IMR-90 (cell line): ENCODE measurements at regions not wholly inside any gene's neighbourhood (a gene's known extent, or its start where the extent isn't known, plus 50 kb on each side); places are given as distances from the start of the nearest gene placed in this dataset.

Experiments
- ATAC-seq: fragments of 200-7000 bp; cut with Tn5 transposase; 2 replicates; pipeline ENCODE4 v1.9.1; 2020; ENCODE audit warnings: low read depth, mild to moderate bottlenecking, moderate library complexity
- BruUV-seq: library from RNA; stranded (reverse); fragments of 400-500 nt; replicated peaks from 2 replicates; lab custom pipeline; 2021; lab: Mats Ljungman, UMichigan
- CTCF ChIA-PET: fragments of 300-600 bp; formaldehyde crosslinking; extraction: SDS; loops from one replicate; lab custom pipeline; 2021; ENCODE audit warnings: antibody characterized with exemption; lab: Yijun Ruan, JAX
- POLR2A ChIA-PET: fragments of 300-600 bp; sonication (Branson Sonifier 250); formaldehyde crosslinking; loops from one replicate; lab custom pipeline; 2022; ENCODE audit warnings: antibody characterized with exemption; ENCODE audit not compliant: unreplicated experiment; lab: Charles Lee
- DNase-seq: peaks from one replicate; pipeline ENCODE4 v3.0.0; 2013
- H2AFZ ChIP-seq: replicated peaks from 2 replicates; pipeline ENCODE3; 2013; ENCODE audit warnings: low read length, mild to moderate bottlenecking; ENCODE audit not compliant: poor library complexity
- H2AK5ac ChIP-seq: 2 replicates; pipeline ENCODE4 v1.6.1; 2013; ENCODE audit warnings: low read depth, low read length, inconsistent platforms
- H2AK9ac ChIP-seq: replicated peaks from 2 replicates; pipeline ENCODE3; 2013; ENCODE audit warnings: mild to moderate bottlenecking, low read depth, low read length, moderate library complexity; ENCODE audit not compliant: poor library complexity
- H2BK120ac ChIP-seq: 2 replicates; pipeline ENCODE4 v1.6.1; 2013; ENCODE audit warnings: low read depth, low read length, inconsistent platforms
- H2BK15ac ChIP-seq: 3 replicates; pipeline ENCODE4 v1.6.1; 2013; ENCODE audit warnings: low read depth, low read length, inconsistent platforms
- H2BK20ac ChIP-seq: 2 replicates; pipeline ENCODE4 v1.6.1; 2013; ENCODE audit warnings: low read depth, mild to moderate bottlenecking, inconsistent platforms, low read length, moderate library complexity
- H2BK5ac ChIP-seq: 2 replicates; pipeline ENCODE4 v1.6.1; 2013; ENCODE audit warnings: mild to moderate bottlenecking, low read depth, low read length, inconsistent platforms; ENCODE audit not compliant: poor library complexity, severe bottlenecking
- H3K14ac ChIP-seq: replicated peaks from 2 replicates; pipeline ENCODE4 v1.6.1; 2013; ENCODE audit warnings: low read depth, low read length, inconsistent platforms
- H3K18ac ChIP-seq: 2 replicates; pipeline ENCODE4 v1.6.1; 2013; ENCODE audit warnings: low read depth, low read length, control low read depth
- H3K23ac ChIP-seq: 2 replicates; pipeline ENCODE4 v1.6.1; 2013; ENCODE audit warnings: low read depth, low read length, inconsistent platforms
- H3K27ac ChIP-seq: 2 replicates; pipeline ENCODE4 v1.5.1; 2013; ENCODE audit warnings: mild to moderate bottlenecking, control low read depth, low read length; ENCODE audit not compliant: insufficient read depth
- H3K27me3 ChIP-seq: 2 replicates; pipeline ENCODE4 v1.6.1; 2013; ENCODE audit warnings: low read length; ENCODE audit not compliant: control insufficient read depth, insufficient read depth
- H3K36me3 ChIP-seq: 2 replicates; pipeline ENCODE4 v1.6.1; 2013; ENCODE audit warnings: low read length, mixed read lengths; ENCODE audit not compliant: control insufficient read depth, insufficient read depth
- H3K4ac ChIP-seq: 2 replicates; pipeline ENCODE4 v1.6.1; 2013; ENCODE audit warnings: low read depth, low read length, inconsistent platforms
- H3K4me1 ChIP-seq: 2 replicates; pipeline ENCODE4 v1.6.1; 2013; ENCODE audit warnings: low read length, mixed read lengths; ENCODE audit not compliant: control insufficient read depth, insufficient read depth
- H3K4me2 ChIP-seq: 2 replicates; pipeline ENCODE4 v1.6.1; 2013; ENCODE audit warnings: low read depth, mild to moderate bottlenecking, control low read depth, low read length, moderate library complexity
- H3K4me3 ChIP-seq: 2 replicates; pipeline ENCODE4 v1.5.1; 2013; ENCODE audit warnings: low read depth, mild to moderate bottlenecking, control low read depth, low read length, moderate library complexity; ENCODE audit not compliant: insufficient read depth
- H3K56ac ChIP-seq: 2 replicates; pipeline ENCODE4 v1.6.1; 2013; ENCODE audit warnings: low read length, inconsistent platforms; ENCODE audit not compliant: insufficient read depth; ENCODE audit errors: extremely low read depth
- H3K79me1 ChIP-seq, 2 experiments: 2 replicates each; pipeline ENCODE4 v1.6.1; 2013; ENCODE audit warnings: low read length in 2 of 2, inconsistent platforms in 1 of 2, low read depth in 1 of 2
- H3K9ac ChIP-seq: 2 replicates; pipeline ENCODE4 v1.6.1; 2013; ENCODE audit warnings: low read depth, low read length, control low read depth
- H3K9me1 ChIP-seq: 2 replicates; pipeline ENCODE4 v1.6.1; 2013; ENCODE audit warnings: low read length, inconsistent platforms; ENCODE audit not compliant: insufficient read depth
- H3K9me3 ChIP-seq: 2 replicates; pipeline ENCODE4 v1.6.1; 2013; ENCODE audit warnings: low read length; ENCODE audit not compliant: control insufficient read depth, insufficient read depth
- H4K20me1 ChIP-seq: 2 replicates; pipeline ENCODE4 v1.6.1; 2013; ENCODE audit warnings: low read length, inconsistent platforms; ENCODE audit not compliant: insufficient read depth
- H4K5ac ChIP-seq: 2 replicates; pipeline ENCODE4 v1.6.1; 2013; ENCODE audit warnings: mild to moderate bottlenecking, low read depth, low read length, control low read depth
- H4K8ac ChIP-seq, 2 experiments: 2 replicates each; pipeline ENCODE4 v1.6.1; 2013; ENCODE audit warnings: low read depth in 2 of 2, low read length in 2 of 2, control low read depth in 1 of 2, inconsistent platforms in 1 of 2
- H4K91ac ChIP-seq: 2 replicates; pipeline ENCODE4 v1.6.1; 2013; ENCODE audit warnings: low read depth, low read length, inconsistent platforms; ENCODE audit not compliant: insufficient read depth
- BHLHE40 ChIP-seq: fragments of 150-350 bp; IDR thresholded peaks from 2 replicates; pipeline ENCODE4 v1.6.1; 2016; ENCODE audit warnings: mild to moderate bottlenecking, low read depth, low read length
- CEBPB ChIP-seq: IDR thresholded peaks from 2 replicates; pipeline ENCODE4 v1.6.1; 2012; ENCODE audit warnings: low read depth, low read length, improper control_type of control experiment
- CHD1 ChIP-seq: IDR thresholded peaks from 2 replicates; pipeline ENCODE4 v1.6.1; 2012; ENCODE audit warnings: low read depth, low read length, improper control_type of control experiment
- CTCF ChIP-seq: conservative IDR thresholded peaks from 2 replicates; pipeline ENCODE4 v1.5.1; 2012; ENCODE audit warnings: mild to moderate bottlenecking, low read depth, low read length, improper control_type of control experiment
- ELK1 ChIP-seq: fragments of 150-350 bp; IDR thresholded peaks from 2 replicates; pipeline ENCODE4 v1.6.1; 2016; ENCODE audit warnings: low read depth, mild to moderate bottlenecking, low read length, moderate library complexity, borderline replicate concordance
- FOS ChIP-seq: fragments of 150-350 bp; IDR thresholded peaks from 2 replicates; pipeline ENCODE4 v1.6.1; 2016; ENCODE audit warnings: low read depth, low read length
- MAFK ChIP-seq: IDR thresholded peaks from 2 replicates; pipeline ENCODE4 v1.6.1; 2012; ENCODE audit warnings: low read depth, low read length, improper control_type of control experiment
- MAZ ChIP-seq: IDR thresholded peaks from 2 replicates; pipeline ENCODE4 v1.6.1; 2012; ENCODE audit warnings: low read depth, mild to moderate bottlenecking, low read length, improper control_type of control experiment, moderate library complexity, borderline replicate concordance
- MXI1 ChIP-seq: IDR thresholded peaks from 2 replicates; pipeline ENCODE4 v1.6.1; 2012; ENCODE audit warnings: low read depth, mild to moderate bottlenecking, low read length, moderate library complexity, borderline replicate concordance
- NFE2L2 ChIP-seq: fragments of 150-350 bp; IDR thresholded peaks from 2 replicates; pipeline ENCODE4 v1.6.1; 2016; ENCODE audit warnings: low read depth, mild to moderate bottlenecking, low read length
- POLR2A ChIP-seq: IDR thresholded peaks from 2 replicates; pipeline ENCODE4 v1.6.1; 2012; ENCODE audit warnings: mild to moderate bottlenecking, low read depth, low read length
- RAD21 ChIP-seq: IDR thresholded peaks from 2 replicates; pipeline ENCODE4 v1.6.1; 2012; ENCODE audit warnings: low read length, improper control_type of control experiment
- RCOR1 ChIP-seq: IDR thresholded peaks from 2 replicates; pipeline ENCODE4 v1.6.1; 2012; ENCODE audit warnings: mild to moderate bottlenecking, low read length, improper control_type of control experiment; ENCODE audit not compliant: insufficient replicate concordance
- RFX5 ChIP-seq: IDR thresholded peaks from 2 replicates; pipeline ENCODE4 v1.8.0; 2012; ENCODE audit warnings: low read depth, mild to moderate bottlenecking, low read length, moderate library complexity
- SMC3 ChIP-seq: fragments of 150-350 bp; IDR thresholded peaks from 2 replicates; pipeline ENCODE4 v1.6.1; 2016; ENCODE audit warnings: low read depth, mild to moderate bottlenecking, antibody characterized with exemption, low read length, moderate library complexity
- USF2 ChIP-seq: fragments of 150-350 bp; IDR thresholded peaks from 2 replicates; pipeline ENCODE4 v1.6.1; 2017; ENCODE audit warnings: mild to moderate bottlenecking, antibody characterized with exemption, low read length, low read depth
- WGBS, 2 experiments: methylation state at CpG; one replicate each; pipeline versions ENCODE4 v1.1.5 to v1.1.7; 2013; ENCODE audit warnings: missing lambda C conversion rate in 2 of 2; ENCODE audit not compliant: insufficient read length in 1 of 2; ENCODE audit errors: extremely low coverage in 2 of 2; 5-methylcytosine and 5-hydroxymethylcytosine counted together
- dilution Hi-C: fragments of 300-500 bp; cut with HindIII; formaldehyde crosslinking; loops from one replicate; pipeline ENCODE4 v1.14.3; 2018; ENCODE audit warnings: low sequenced_read_pairs; ENCODE audit not compliant: unreplicated experiment
- in situ Hi-C: fragments of 300-500 bp; cut with MboI; formaldehyde crosslinking; loops from 3 replicates; pipeline ENCODE4 v1.14.3; 2019; ENCODE audit warnings: low sequenced_read_pairs, inconsistent platforms, mixed read lengths
- intact Hi-C: fragments of 100-400 bp; cut with micrococcal nuclease; formaldehyde crosslinking; loops from 2 replicates; pipeline ENCODE4 v1.10.0; 2022

- H3K27me3 ChIP-seq, result no peaks in the 10 kb centered on the region
- H3K4me3 ChIP-seq, result no peak overlapping the region
- H3K18ac ChIP-seq, result no peak overlapping the region
- no peak overlapping the region for H4K8ac ChIP-seq
- H3K4ac ChIP-seq, result no peak overlapping the region
- H4K5ac ChIP-seq, result no peak overlapping the region
- no peak for ATAC-seq
- no peak overlapping the region for H2AFZ ChIP-seq
- no peak overlapping the region for H2BK5ac ChIP-seq
- no peak overlapping the region for H2AK5ac ChIP-seq
- no TSS peak for BruUV-seq
- in situ Hi-C loops (no loop called here), dilution Hi-C loops (no loop called here), intact Hi-C loops (no loop called here)
- no peaks in the 10 kb centered on the region for H3K36me3 ChIP-seq
- no peak overlapping the region for H3K14ac ChIP-seq
- H2BK15ac ChIP-seq, result no peak overlapping the region
- no peak overlapping the region for H3K4me2 ChIP-seq
- H4K91ac ChIP-seq, result no peak overlapping the region
- WGBS, 2 experiments, result 0% methylated on average over 2 of the region's 2 CpGs; no CpG with 5 or more reads in 1 of the 2 experiments
- no peak overlapping the region for H3K23ac ChIP-seq
- H3K79me1 ChIP-seq, result no peaks in the 10 kb centered on the region
- H2BK20ac ChIP-seq, result no peak overlapping the region
- H4K20me1 ChIP-seq, result no peaks in the 10 kb centered on the region
- no peak overlapping the region for H2BK120ac ChIP-seq
- peaks cover 3% of the 10 kb centered on the region; the same call in 1 of the 2 replicates for H3K9me3 ChIP-seq
- POLR2A ChIA-PET, result no interaction called here
- no peak overlapping the region for H3K56ac ChIP-seq
- DNase-seq, result no peak
- CTCF ChIA-PET, result no interaction called here
- no peak overlapping the region for H3K27ac ChIP-seq
- H3K4me1 ChIP-seq, result no peaks in the 10 kb centered on the region
- H3K9me1 ChIP-seq, result no peaks in the 10 kb centered on the region
- H2AK9ac ChIP-seq, result no peak overlapping the region
- H3K9ac ChIP-seq, result no peak overlapping the region
- TF ChIP-seq SMC3, result no peak
- TF ChIP-seq CEBPB, result no peak
- no peak for TF ChIP-seq ELK1
- no peak for TF ChIP-seq RCOR1
- no peak for TF ChIP-seq NFE2L2
- TF ChIP-seq FOS, result no peak
- TF ChIP-seq BHLHE40, result no peak
- no peak for TF ChIP-seq USF2
- TF ChIP-seq RAD21, result no peak
- no peak for TF ChIP-seq CTCF
- no peak for TF ChIP-seq MAFK
- no peak for TF ChIP-seq MAZ
- no peak for TF ChIP-seq POLR2A
- TF ChIP-seq RFX5, result no peak
- TF ChIP-seq MXI1, result no peak
- no peak for TF ChIP-seq CHD1
Observed at GRCh38 chr11:42593441-42593840, 718.4 kb upstream of the API5 start.
